Heart left ventricle (tissue), 13 donors: ENCODE measurements at regions not wholly inside any gene's neighbourhood (a gene's known extent, or its start where the extent isn't known, plus 50 kb on each side); places are given as distances from the start of the nearest gene placed in this dataset.

Experiments used
- CTCF ChIP-seq, 12 donors: fragments of 200-600 bp; sonication (generic) in 4 of 12; IDR thresholded peaks; one replicate each; pipeline versions ENCODE4 v1.5.0 to v1.8.0; 2018 to 2022; ENCODE audit warnings: antibody characterized with exemption in 12 of 12, mild to moderate bottlenecking in 5 of 12
- POLR2A ChIP-seq, 2 donors: fragments of 450-650 bp; IDR thresholded peaks; one replicate each; pipeline ENCODE4 v1.6.1; 2017; ENCODE audit warnings: antibody characterized with exemption in 2 of 2, mild to moderate bottlenecking in 2 of 2, moderate library complexity in 2 of 2
- donor health status: ischemic (EF 13 %, LVEDD 7.1; RV severe dilation, severe dysfunction).
- donor health status: DM: no; HTN: yes; CAD: no.
- donor health status: DM: no; HTN: no; CAD: no.
- donor health status: ischemic (EF 25% LVEDD 6.9; RV normal size, moderate dysfunction).
- donor health status: ischemic (EF 25% LVEDD 5.7; RV mildly dilated, moderate dysfunction).
- donor health status: ischemic (EF 35%, LVEDD 5.7; RV mildly dilated, moderate dysfunction).
- donor health status: nonischemic (EF 11% LVEDD 7.7; RV severe dilation, severe dysfunction).
- donor health status: DM: yes; HTN: yes; CAD: no.
- donor health status: PGD.
- donor health status: ischemic (EF 29% LVEDD 5.4; RV normal size, mild dysfunction).
- donor health status: nonischemic (EF 23%, LVEDD 6.1; RV moderate dilation, normal function).

GRCh38 chr1:38121231-38121680 lies 74.7 kb upstream of the POU3F1 start:
- TF ChIP-seq CTCF (IDR thresholded peaks at IDR 0.05): no peak
- no peak for TF ChIP-seq POLR2A (IDR thresholded peaks at IDR 0.05)
